ENCODE measurements at regions not wholly inside any gene's neighbourhood (a gene's known extent, or its start where the extent isn't known, plus 50 kb on each side); places are given as distances from the start of the nearest gene placed in this dataset.

GRCh38 chr15:35663956-35664355, 118.0 kb upstream of the DPH6 start:
- Mint-ChIP-seq H3K27me3 (ENCODE audit: insufficient read depth, unreplicated experiment) (no peaks in the 10 kb centered on the region), H3K4me3 (ENCODE audit: unreplicated experiment) (no peak overlapping the region), H3K36me3 (ENCODE audit: insufficient read depth, unreplicated experiment) (no peaks in the 10 kb centered on the region), H3K27ac (ENCODE audit: low read depth, unreplicated experiment) (no peak overlapping the region), H3K9me3 (ENCODE audit: unreplicated experiment) (no peaks in the 10 kb centered on the region), H3K4me1 (ENCODE audit: insufficient read depth, unreplicated experiment) (peaks cover under 1% of the 10 kb centered on the region)
- BruUV-seq (replicated peaks): no TSS peak
- POLR2A ChIA-PET: no interaction called here
- DNase-seq (ENCODE audit: unreplicated experiment): no peak
- intact Hi-C loops (cut with micrococcal nuclease): no loop called here
- CTCF ChIA-PET: no interaction called here
- TF ChIP-seq CTCF (IDR thresholded peaks at IDR 0.05; ENCODE audit: unreplicated experiment): no peak

GRCh38 chr15:35665896-35666536, 120.1 kb upstream of the DPH6 start:
- no peak for TF ChIP-seq CTCF (IDR thresholded peaks at IDR 0.05; ENCODE audit: unreplicated experiment)
- H3K4me1 Mint-ChIP-seq (ENCODE audit: insufficient read depth, unreplicated experiment): peaks cover 12% of the 10 kb centered on the region
- H3K27me3 Mint-ChIP-seq (ENCODE audit: insufficient read depth, unreplicated experiment): no peaks in the 10 kb centered on the region
- H3K27ac Mint-ChIP-seq (ENCODE audit: low read depth, unreplicated experiment): no peak overlapping the region
- DNase-seq (ENCODE audit: unreplicated experiment): no peak
- CTCF ChIA-PET: interaction anchor here (0.8 to 1.2 kb wide), 3 partner anchors 14 to 988 kb away, joined by 3 to 4 read pairs (median 3); no protein-coding TSS in a partner anchor
- H3K9me3 Mint-ChIP-seq (ENCODE audit: unreplicated experiment): no peaks in the 10 kb centered on the region
- no peaks in the 10 kb centered on the region for H3K36me3 Mint-ChIP-seq (ENCODE audit: insufficient read depth, unreplicated experiment)
- no TSS peak for BruUV-seq (replicated peaks)
- POLR2A ChIA-PET: no interaction called here
- intact Hi-C loops (cut with micrococcal nuclease): no loop called here
- no peak overlapping the region for H3K4me3 Mint-ChIP-seq (ENCODE audit: unreplicated experiment)

GRCh38 chr15:35667908-35668307, 121.9 kb upstream of the DPH6 start:
- peaks cover 12% of the 10 kb centered on the region for H3K4me1 Mint-ChIP-seq (ENCODE audit: insufficient read depth, unreplicated experiment)
- H3K36me3 Mint-ChIP-seq (ENCODE audit: insufficient read depth, unreplicated experiment): peaks cover 3% of the 10 kb centered on the region
- intact Hi-C loops (cut with micrococcal nuclease): no loop called here
- no peaks in the 10 kb centered on the region for H3K9me3 Mint-ChIP-seq (ENCODE audit: unreplicated experiment)
- no peak overlapping the region for H3K4me3 Mint-ChIP-seq (ENCODE audit: unreplicated experiment)
- POLR2A ChIA-PET: no interaction called here
- CTCF ChIA-PET: interaction anchor here (0.7 kb wide), 1 partner anchor 127 kb away, joined by 3 read pairs; no protein-coding TSS in a partner anchor
- TF ChIP-seq CTCF (IDR thresholded peaks at IDR 0.05; ENCODE audit: unreplicated experiment): no peak
- DNase-seq (ENCODE audit: unreplicated experiment): no peak
- no peaks in the 10 kb centered on the region for H3K27me3 Mint-ChIP-seq (ENCODE audit: insufficient read depth, unreplicated experiment)
- H3K27ac Mint-ChIP-seq (ENCODE audit: low read depth, unreplicated experiment): no peak overlapping the region
- no TSS peak for BruUV-seq (replicated peaks)

- TF ChIP-seq CTCF (IDR thresholded peaks at IDR 0.05; ENCODE audit: unreplicated experiment): no peak
- intact Hi-C loops (cut with micrococcal nuclease): loop anchor here (1.0 kb wide), 1 partner anchor 37 kb away; no protein-coding TSS in a partner anchor
- H3K4me1 Mint-ChIP-seq (ENCODE audit: insufficient read depth, unreplicated experiment): peaks cover 12% of the 10 kb centered on the region
- peaks cover 6% of the 10 kb centered on the region for H3K36me3 Mint-ChIP-seq (ENCODE audit: insufficient read depth, unreplicated experiment)
- ChIA-PET POLR2A (no interaction called here), CTCF (no interaction called here)
- no peaks in the 10 kb centered on the region for H3K9me3 Mint-ChIP-seq (ENCODE audit: unreplicated experiment)
- H3K27me3 Mint-ChIP-seq (ENCODE audit: insufficient read depth, unreplicated experiment): no peaks in the 10 kb centered on the region
- H3K4me3 Mint-ChIP-seq (ENCODE audit: unreplicated experiment): no peak overlapping the region
- no peak for DNase-seq (ENCODE audit: unreplicated experiment)
- H3K27ac Mint-ChIP-seq (ENCODE audit: low read depth, unreplicated experiment): no peak overlapping the region
- no TSS peak for BruUV-seq (replicated peaks)
Measured at GRCh38 chr15:35669021-35669420, 123.1 kb upstream of the DPH6 start.

Measured in MCF 10A (cell line).